22Rv1 (cell line): ENCODE measurements at regions not wholly inside any gene's neighbourhood (a gene's known extent, or its start where the extent isn't known, plus 50 kb on each side); places are given as distances from the start of the nearest gene placed in this dataset.

Experiments
- ZFX ChIP-seq: fragments of 450-650 bp; IDR thresholded peaks from 2 replicates; pipeline ENCODE4 v1.6.1; 2017; ENCODE audit warnings: antibody characterized with exemption, borderline replicate concordance
- TF ChIP-seq, protein P1 (sequence below): fragments of 450-650 bp; IDR thresholded peaks from 2 replicates; pipeline ENCODE4 v1.5.1; 2017; ENCODE audit warnings: mild to moderate bottlenecking

DNA sequence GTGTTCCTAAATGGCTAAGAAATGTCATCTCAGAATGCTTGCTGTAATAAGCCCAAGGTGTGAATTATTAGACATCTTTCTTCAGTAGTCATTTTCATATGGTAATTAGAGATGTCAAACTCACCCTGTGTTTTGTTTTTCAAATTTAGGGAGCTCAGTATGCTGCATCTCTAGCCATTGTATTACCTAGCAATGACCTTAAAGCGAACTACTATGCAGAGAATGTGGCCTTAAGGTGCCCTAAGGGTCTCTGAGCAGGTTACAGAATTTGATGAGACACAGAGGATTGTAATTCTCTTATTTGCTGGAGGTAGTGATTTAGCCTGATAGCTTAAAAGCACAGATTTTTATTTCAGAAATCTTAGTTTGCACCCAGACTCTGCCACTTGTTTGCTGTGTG is 1052.6 kb upstream of the DDX18 start:
- TF ChIP-seq, protein P1, sequence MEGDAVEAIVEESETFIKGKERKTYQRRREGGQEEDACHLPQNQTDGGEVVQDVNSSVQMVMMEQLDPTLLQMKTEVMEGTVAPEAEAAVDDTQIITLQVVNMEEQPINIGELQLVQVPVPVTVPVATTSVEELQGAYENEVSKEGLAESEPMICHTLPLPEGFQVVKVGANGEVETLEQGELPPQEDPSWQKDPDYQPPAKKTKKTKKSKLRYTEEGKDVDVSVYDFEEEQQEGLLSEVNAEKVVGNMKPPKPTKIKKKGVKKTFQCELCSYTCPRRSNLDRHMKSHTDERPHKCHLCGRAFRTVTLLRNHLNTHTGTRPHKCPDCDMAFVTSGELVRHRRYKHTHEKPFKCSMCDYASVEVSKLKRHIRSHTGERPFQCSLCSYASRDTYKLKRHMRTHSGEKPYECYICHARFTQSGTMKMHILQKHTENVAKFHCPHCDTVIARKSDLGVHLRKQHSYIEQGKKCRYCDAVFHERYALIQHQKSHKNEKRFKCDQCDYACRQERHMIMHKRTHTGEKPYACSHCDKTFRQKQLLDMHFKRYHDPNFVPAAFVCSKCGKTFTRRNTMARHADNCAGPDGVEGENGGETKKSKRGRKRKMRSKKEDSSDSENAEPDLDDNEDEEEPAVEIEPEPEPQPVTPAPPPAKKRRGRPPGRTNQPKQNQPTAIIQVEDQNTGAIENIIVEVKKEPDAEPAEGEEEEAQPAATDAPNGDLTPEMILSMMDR: no peak
- no peak for TF ChIP-seq ZFX
